Left ventricle myocardium inferior (tissue), 1 donor: ENCODE measurements at regions not wholly inside any gene's neighbourhood (a gene's known extent, or its start where the extent isn't known, plus 50 kb on each side); places are given as distances from the start of the nearest gene placed in this dataset.

Source experiments
- DNase-seq: peaks from one replicate; pipeline ENCODE4 v3.0.0-alpha.2; 2020
- H3K27ac ChIP-seq: fragments of 200-600 bp; replicated peaks from 2 replicates; pipeline ENCODE4 v1.8.0; 2021
- H3K27me3 ChIP-seq: fragments of 200-600 bp; 2 replicates; pipeline ENCODE4 v1.8.0; 2021; ENCODE audit warnings: low read depth
- H3K36me3 ChIP-seq: fragments of 200-600 bp; 2 replicates; pipeline ENCODE4 v1.8.0; 2021
- H3K4me1 ChIP-seq: fragments of 200-600 bp; 2 replicates; pipeline ENCODE4 v1.8.0; 2021
- H3K4me3 ChIP-seq: fragments of 200-600 bp; 2 replicates; pipeline ENCODE4 v1.8.0; 2021; ENCODE audit warnings: mild to moderate bottlenecking, moderate library complexity
- H3K9me3 ChIP-seq: fragments of 200-600 bp; replicated peaks from 2 replicates; pipeline ENCODE4 v1.8.0; 2021
- CTCF ChIP-seq: fragments of 200-600 bp; IDR thresholded peaks from 2 replicates; pipeline ENCODE4 v1.8.0; 2021; ENCODE audit warnings: antibody characterized with exemption, mild to moderate bottlenecking, borderline replicate concordance
- intact Hi-C: fragments of 100-400 bp; cut with micrococcal nuclease; formaldehyde crosslinking; loops from one replicate; pipeline ENCODE4 v1.11.0; 2022
- donor health status: DM: no; HTN: yes; CAD: no; lungs with severe emphysema.

DNA sequence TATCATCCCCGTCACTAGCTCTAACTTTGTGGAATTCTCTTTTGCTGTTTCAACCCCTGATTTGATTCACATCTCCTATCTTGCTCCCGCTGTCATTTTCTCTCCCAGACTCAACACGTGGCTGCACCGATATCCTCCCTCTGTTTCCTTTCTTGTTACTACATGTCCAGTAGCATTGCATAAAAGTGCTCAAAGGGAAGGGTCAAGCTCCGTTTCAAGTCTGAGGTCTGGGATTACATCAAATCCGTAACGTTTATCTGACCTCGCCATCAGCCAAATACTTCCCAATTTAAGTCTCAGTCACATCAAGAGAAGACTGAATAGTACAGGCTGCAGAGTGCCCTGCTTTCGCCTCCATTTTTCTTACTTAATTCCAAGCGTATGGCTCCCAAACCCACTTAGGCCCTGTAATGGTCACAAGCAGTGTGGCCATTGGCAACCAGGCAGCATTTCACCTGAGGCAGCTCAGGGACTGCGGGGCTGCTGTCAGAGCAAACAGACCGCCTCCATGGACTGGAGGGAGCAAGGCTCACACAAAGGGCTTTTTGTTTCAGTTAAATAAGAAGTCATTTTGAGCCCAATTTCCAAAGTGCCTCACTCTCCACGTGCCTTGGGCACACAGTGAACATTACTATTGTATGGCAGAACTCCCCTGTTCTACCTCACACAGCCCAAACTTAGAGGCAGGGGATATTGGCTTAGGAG lies 217.8 kb downstream of the BCL11A start:
- intact Hi-C loops, result loop anchor here (5.0 kb wide), 1 partner anchor 217 kb away; the partner anchor contains the start of gene BCL11A

DNA sequence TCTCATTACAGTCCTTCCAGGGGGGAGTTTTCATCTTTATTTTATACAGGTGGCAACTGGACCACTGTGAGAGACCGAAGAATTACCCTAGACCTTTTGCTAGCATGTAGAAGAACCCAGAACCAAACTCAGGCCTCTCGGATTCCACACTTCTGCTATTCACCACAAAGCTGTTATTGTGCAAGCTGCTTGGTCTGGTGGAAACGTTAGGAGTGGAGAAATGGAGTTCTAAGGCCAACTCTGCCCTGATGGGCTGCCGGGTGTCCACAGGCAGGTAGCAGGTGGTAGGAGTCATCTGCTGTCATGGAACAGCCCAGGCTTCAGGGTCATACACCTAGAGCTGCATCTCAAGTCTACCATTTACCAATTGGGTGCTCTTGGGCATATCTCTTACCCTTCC lies 218.8 kb downstream of the BCL11A start:
- intact Hi-C loops, result loop anchor here (5.0 kb wide), 1 partner anchor 218 kb away; the partner anchor contains the start of gene BCL11A
- Histone ChIP-seq H3K27ac (no peak overlapping the region), H3K4me3 (no peak overlapping the region), H3K9me3 (no peaks in the 10 kb centered on the region), H3K27me3 (no peaks in the 10 kb centered on the region), H3K4me1 (no peaks in the 10 kb centered on the region), H3K36me3 (no peaks in the 10 kb centered on the region)
- no peak for TF ChIP-seq CTCF
- DNase-seq, result no peak

More for the DNA sequence above, 217.8 kb downstream of the BCL11A start:
- DNase-seq, result no peak
- Histone ChIP-seq H3K27me3 (no peaks in the 10 kb centered on the region), H3K4me3 (no peak overlapping the region), H3K9me3 (no peaks in the 10 kb centered on the region), H3K4me1 (no peaks in the 10 kb centered on the region), H3K27ac (no peak overlapping the region), H3K36me3 (no peaks in the 10 kb centered on the region)
- TF ChIP-seq CTCF, result no peak

- no peak for TF ChIP-seq CTCF
- Histone ChIP-seq H3K36me3 (no peaks in the 10 kb centered on the region), H3K27ac (no peak overlapping the region), H3K27me3 (no peaks in the 10 kb centered on the region), H3K4me3 (no peak overlapping the region), H3K4me1 (no peaks in the 10 kb centered on the region), H3K9me3 (no peaks in the 10 kb centered on the region)
- intact Hi-C loops, result no loop called here
- no peak for DNase-seq
Observed at GRCh38 chr2:60333264-60333663, 220.2 kb downstream of the BCL11A start.

- no peak for DNase-seq
- H3K27me3 ChIP-seq, result no peaks in the 10 kb centered on the region
- no peak overlapping the region for H3K27ac ChIP-seq
- H3K36me3 ChIP-seq, result no peaks in the 10 kb centered on the region
- no peak overlapping the region for H3K4me3 ChIP-seq
- TF ChIP-seq CTCF, result no peak
- peaks cover 4% of the 10 kb centered on the region for H3K9me3 ChIP-seq
- intact Hi-C loops, result no loop called here
- no peaks in the 10 kb centered on the region for H3K4me1 ChIP-seq
Observed at GRCh38 chr2:60331115-60331809, 222.2 kb downstream of the BCL11A start.

DNA sequence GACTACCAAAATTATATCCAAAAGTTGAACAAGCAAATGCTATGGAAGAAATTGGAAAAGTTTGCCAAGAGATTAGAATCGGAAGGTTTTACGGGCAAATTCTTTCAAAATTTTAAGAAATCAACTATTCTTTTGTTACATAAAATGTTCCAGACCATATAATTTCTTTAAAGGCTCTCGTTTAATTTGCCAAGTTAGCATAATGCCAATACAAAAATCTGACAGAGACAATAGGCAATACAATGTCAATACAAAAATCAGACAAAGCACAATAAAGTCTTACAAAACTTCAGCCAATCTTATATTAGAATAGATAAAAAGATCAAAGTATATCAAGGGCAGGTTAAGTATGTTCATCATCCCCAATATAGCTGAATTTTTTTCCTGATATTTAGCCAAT lies 224.2 kb downstream of the BCL11A start:
- Histone ChIP-seq H3K27me3 (no peaks in the 10 kb centered on the region), H3K36me3 (no peaks in the 10 kb centered on the region), H3K9me3 (peaks cover 11% of the 10 kb centered on the region), H3K27ac (no peak overlapping the region), H3K4me1 (no peaks in the 10 kb centered on the region), H3K4me3 (no peak overlapping the region)
- DNase-seq, result no peak
- intact Hi-C loops, result no loop called here
- TF ChIP-seq CTCF, result no peak
